ENCODE measurements at regions not wholly inside any gene's neighbourhood (a gene's known extent, or its start where the extent isn't known, plus 50 kb on each side); places are given as distances from the start of the nearest gene placed in this dataset.

GRCh38 chr7:24462117-24462516 is 111.1 kb upstream of the PALS2 start:
- TF ChIP-seq CTCF (conservative IDR thresholded peaks at IDR 0.05; ENCODE audit: low read depth, low read length) = no peak
- TF ChIP-seq EZH2phosphoT487 (IDR thresholded peaks at IDR 0.05; ENCODE audit: borderline replicate concordance, low read length) = no peak

Measured in PC-3 (cell line).